Smooth muscle cell (in vitro differentiated cells): ENCODE measurements at regions not wholly inside any gene's neighbourhood (a gene's known extent, or its start where the extent isn't known, plus 50 kb on each side); places are given as distances from the start of the nearest gene placed in this dataset.

Experiments
- DNase-seq: peaks from one replicate; lab custom pipeline; 2025; ENCODE audit not compliant: unreplicated experiment; lab: John Stamatoyannopoulos, UW
- H2AFZ ChIP-seq: fragments of 200-600 bp; sonication (generic); 2 replicates; pipeline ENCODE4 v1.6.0; 2016; ENCODE audit warnings: antibody characterized with exemption, low read depth, mild to moderate bottlenecking
- H3F3A ChIP-seq: fragments of 200-600 bp; sonication (generic); 2 replicates; pipeline ENCODE4 v1.6.0; 2017; ENCODE audit warnings: antibody characterized with exemption, low read depth
- H3K27ac ChIP-seq: fragments of 200-600 bp; sonication (generic); 2 replicates; pipeline ENCODE4 v1.5.1; 2016; ENCODE audit warnings: low read depth, mild to moderate bottlenecking
- H3K27me3 ChIP-seq: fragments of 200-600 bp; sonication (generic); 2 replicates; pipeline ENCODE4 v1.6.1; 2016; ENCODE audit warnings: low read depth, mild to moderate bottlenecking
- H3K36me3 ChIP-seq: fragments of 200-600 bp; sonication (generic); 2 replicates; pipeline ENCODE4 v1.5.1; 2016; ENCODE audit warnings: low read depth
- H3K4me1 ChIP-seq: fragments of 200-600 bp; sonication (generic); 2 replicates; pipeline ENCODE4 v1.5.1; 2016; ENCODE audit warnings: low read depth
- H3K4me2 ChIP-seq: fragments of 200-600 bp; sonication (generic); 2 replicates; pipeline ENCODE4 v1.6.0; 2016; ENCODE audit warnings: mild to moderate bottlenecking
- H3K4me3 ChIP-seq: fragments of 200-600 bp; sonication (generic); 2 replicates; pipeline ENCODE4 v1.5.1; 2016; ENCODE audit warnings: mild to moderate bottlenecking
- H3K79me2 ChIP-seq: fragments of 200-600 bp; sonication (generic); 2 replicates; pipeline ENCODE4 v1.6.0; 2016; ENCODE audit warnings: low read depth, mild to moderate bottlenecking
- H3K9ac ChIP-seq: fragments of 200-600 bp; sonication (generic); 2 replicates; pipeline ENCODE4 v1.6.0; 2016; ENCODE audit warnings: low read depth
- H3K9me3 ChIP-seq: fragments of 200-600 bp; sonication (generic); replicated peaks from 2 replicates; pipeline ENCODE4 v1.5.1; 2016; ENCODE audit warnings: low read depth
- H4K20me1 ChIP-seq: fragments of 200-600 bp; sonication (generic); 2 replicates; pipeline ENCODE4 v1.6.0; 2016; ENCODE audit warnings: low read depth
- WGBS: methylation state at CpG from one replicate; pipeline ENCODE4 v1.1.7; 2016; ENCODE audit warnings: low lambda C conversion rate; 5-methylcytosine and 5-hydroxymethylcytosine counted together
- TF ChIP-seq, protein P1 (sequence below): fragments of 200-600 bp; sonication (generic); IDR thresholded peaks from 2 replicates; pipeline ENCODE4 v1.5.1; 2017; ENCODE audit warnings: borderline replicate concordance, mild to moderate bottlenecking, antibody characterized with exemption; ENCODE audit not compliant: insufficient read depth, poor library complexity, severe bottlenecking

DNA sequence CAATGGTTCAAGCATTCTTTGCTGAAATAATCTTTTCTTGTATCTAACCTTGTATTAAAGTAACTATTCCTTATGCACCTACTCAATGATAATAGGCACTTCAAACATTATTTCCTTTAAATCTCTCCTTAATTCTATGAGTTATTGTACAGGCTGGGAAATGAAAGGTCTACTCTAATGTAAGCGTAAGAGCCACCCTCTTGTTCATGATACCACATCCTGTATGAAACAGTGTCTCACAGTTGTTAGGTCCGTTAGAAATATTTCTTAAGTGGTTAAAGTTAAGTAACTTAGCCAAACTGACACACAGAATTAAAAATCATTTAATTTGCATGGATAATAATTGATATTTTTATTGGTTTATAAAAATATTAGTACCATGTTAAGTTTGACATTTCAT, 162.5 kb upstream of the RPRM start:
- 87% methylated on average over 2 of the region's 2 CpGs for WGBS
- TF ChIP-seq, protein P1, sequence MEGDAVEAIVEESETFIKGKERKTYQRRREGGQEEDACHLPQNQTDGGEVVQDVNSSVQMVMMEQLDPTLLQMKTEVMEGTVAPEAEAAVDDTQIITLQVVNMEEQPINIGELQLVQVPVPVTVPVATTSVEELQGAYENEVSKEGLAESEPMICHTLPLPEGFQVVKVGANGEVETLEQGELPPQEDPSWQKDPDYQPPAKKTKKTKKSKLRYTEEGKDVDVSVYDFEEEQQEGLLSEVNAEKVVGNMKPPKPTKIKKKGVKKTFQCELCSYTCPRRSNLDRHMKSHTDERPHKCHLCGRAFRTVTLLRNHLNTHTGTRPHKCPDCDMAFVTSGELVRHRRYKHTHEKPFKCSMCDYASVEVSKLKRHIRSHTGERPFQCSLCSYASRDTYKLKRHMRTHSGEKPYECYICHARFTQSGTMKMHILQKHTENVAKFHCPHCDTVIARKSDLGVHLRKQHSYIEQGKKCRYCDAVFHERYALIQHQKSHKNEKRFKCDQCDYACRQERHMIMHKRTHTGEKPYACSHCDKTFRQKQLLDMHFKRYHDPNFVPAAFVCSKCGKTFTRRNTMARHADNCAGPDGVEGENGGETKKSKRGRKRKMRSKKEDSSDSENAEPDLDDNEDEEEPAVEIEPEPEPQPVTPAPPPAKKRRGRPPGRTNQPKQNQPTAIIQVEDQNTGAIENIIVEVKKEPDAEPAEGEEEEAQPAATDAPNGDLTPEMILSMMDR: no peak

DNA sequence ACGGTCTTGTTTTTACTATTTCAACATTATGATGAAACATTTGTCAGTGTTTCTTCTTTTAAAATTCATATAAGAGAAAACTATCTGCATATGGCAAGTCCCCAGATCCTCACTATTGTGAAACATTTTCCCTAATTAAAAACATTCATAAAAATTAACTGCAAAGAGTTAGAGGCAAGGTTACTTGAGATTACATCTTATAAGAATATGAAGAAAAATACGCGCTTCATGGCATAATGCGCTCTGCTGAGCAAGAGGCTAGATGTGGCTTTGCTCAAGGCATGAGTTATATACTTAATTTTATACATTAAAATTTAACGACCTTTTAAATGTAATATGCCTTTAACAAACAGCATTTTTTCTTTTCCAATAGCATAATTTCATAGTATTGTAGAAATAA, 166.4 kb upstream of the RPRM start:
- Histone ChIP-seq H3K9ac (no peak overlapping the region), H3K4me1 (no peaks in the 10 kb centered on the region), H3F3A (no peaks in the 10 kb centered on the region), H3K27ac (no peak overlapping the region), H3K9me3 (no peaks in the 10 kb centered on the region), H4K20me1 (no peaks in the 10 kb centered on the region), H3K4me2 (no peak overlapping the region), H3K36me3 (no peaks in the 10 kb centered on the region), H3K27me3 (no peaks in the 10 kb centered on the region), H2AFZ (no peak overlapping the region), H3K4me3 (no peak overlapping the region), H3K79me2 (no peaks in the 10 kb centered on the region)
- DNase-seq: no peak
- TF ChIP-seq, protein P1: no peak
- WGBS: 87% methylated on average over 5 of the region's 5 CpGs

More for the DNA sequence above, 162.5 kb upstream of the RPRM start:
- Histone ChIP-seq H3F3A (no peaks in the 10 kb centered on the region), H3K9ac (no peak overlapping the region), H3K9me3 (no peaks in the 10 kb centered on the region), H3K4me1 (no peaks in the 10 kb centered on the region), H2AFZ (no peak overlapping the region), H3K27me3 (no peaks in the 10 kb centered on the region), H3K27ac (no peak overlapping the region), H3K4me3 (no peak overlapping the region), H3K79me2 (no peaks in the 10 kb centered on the region), H3K36me3 (no peaks in the 10 kb centered on the region), H3K4me2 (no peak overlapping the region), H4K20me1 (no peaks in the 10 kb centered on the region)
- no peak for DNase-seq

DNA sequence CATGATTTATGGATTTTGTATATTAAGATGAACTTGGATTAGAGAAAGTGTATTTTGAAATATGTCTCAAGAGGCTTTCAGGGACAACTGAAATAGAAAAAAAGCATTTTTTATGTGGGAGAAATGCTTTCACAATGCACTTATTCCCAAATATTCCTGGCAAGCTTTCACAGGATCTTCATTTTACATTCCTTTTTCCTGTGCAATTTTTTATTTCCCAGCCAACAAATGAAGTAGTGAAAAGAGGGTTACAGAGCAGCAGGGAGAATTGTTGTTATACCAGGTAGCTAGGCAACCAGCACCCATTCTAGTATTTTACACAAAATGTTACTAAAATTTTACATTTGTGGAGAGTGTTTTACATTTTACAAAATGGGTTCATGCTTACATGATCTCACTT, 167.0 kb upstream of the RPRM start:
- H3K79me2 ChIP-seq: no peaks in the 10 kb centered on the region
- TF ChIP-seq, protein P1: no peak

DNA sequence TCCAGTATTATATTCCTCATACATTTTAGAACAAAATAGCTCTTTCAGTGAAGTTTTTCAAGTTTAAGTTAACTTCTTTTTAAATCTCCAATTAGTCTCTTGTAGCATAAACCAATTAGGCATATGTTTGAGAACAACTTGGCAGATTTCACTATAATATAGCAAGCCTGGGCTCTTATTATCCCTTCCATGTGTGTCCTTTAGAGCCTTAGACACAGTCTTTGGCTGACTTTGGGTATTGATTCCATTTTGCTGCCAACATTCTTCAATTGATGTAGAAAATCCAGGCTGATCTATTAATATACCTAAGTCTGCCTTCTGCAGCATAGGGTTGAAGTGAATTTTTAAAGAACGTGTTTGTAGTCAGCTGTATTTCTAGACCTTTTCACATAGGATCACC, 179.1 kb upstream of the RPRM start:
- no peak overlapping the region for H3K4me3 ChIP-seq
- no peaks in the 10 kb centered on the region for H3K27me3 ChIP-seq
- WGBS: 94% methylated on average over 1 of the region's 1 CpG
- no peak overlapping the region for H3K4me2 ChIP-seq
- TF ChIP-seq, protein P1: no peak
- no peak overlapping the region for H3K27ac ChIP-seq
- no peaks in the 10 kb centered on the region for H3K9me3 ChIP-seq
- no peaks in the 10 kb centered on the region for H3K79me2 ChIP-seq
- H3K4me1 ChIP-seq: no peaks in the 10 kb centered on the region
- H3F3A ChIP-seq: no peaks in the 10 kb centered on the region
- H2AFZ ChIP-seq: no peak overlapping the region
- no peak for DNase-seq
- no peak overlapping the region for H3K9ac ChIP-seq
- no peaks in the 10 kb centered on the region for H3K36me3 ChIP-seq
- H4K20me1 ChIP-seq: no peaks in the 10 kb centered on the region

More for the DNA sequence above, 167.0 kb upstream of the RPRM start:
- H3K4me3 ChIP-seq: no peak overlapping the region
- H3K9me3 ChIP-seq: no peaks in the 10 kb centered on the region
- no peaks in the 10 kb centered on the region for H3K27me3 ChIP-seq
- no peak overlapping the region for H3K27ac ChIP-seq
- H3K36me3 ChIP-seq: no peaks in the 10 kb centered on the region
- no peaks in the 10 kb centered on the region for H3K4me1 ChIP-seq
- no peak for DNase-seq
- no peak overlapping the region for H3K4me2 ChIP-seq
- no peaks in the 10 kb centered on the region for H3F3A ChIP-seq
- H4K20me1 ChIP-seq: no peaks in the 10 kb centered on the region
- H2AFZ ChIP-seq: no peak overlapping the region
- no peak overlapping the region for H3K9ac ChIP-seq
